ENCODE measurements at regions not wholly inside any gene's neighbourhood (a gene's known extent, or its start where the extent isn't known, plus 50 kb on each side); places are given as distances from the start of the nearest gene placed in this dataset.

DNA sequence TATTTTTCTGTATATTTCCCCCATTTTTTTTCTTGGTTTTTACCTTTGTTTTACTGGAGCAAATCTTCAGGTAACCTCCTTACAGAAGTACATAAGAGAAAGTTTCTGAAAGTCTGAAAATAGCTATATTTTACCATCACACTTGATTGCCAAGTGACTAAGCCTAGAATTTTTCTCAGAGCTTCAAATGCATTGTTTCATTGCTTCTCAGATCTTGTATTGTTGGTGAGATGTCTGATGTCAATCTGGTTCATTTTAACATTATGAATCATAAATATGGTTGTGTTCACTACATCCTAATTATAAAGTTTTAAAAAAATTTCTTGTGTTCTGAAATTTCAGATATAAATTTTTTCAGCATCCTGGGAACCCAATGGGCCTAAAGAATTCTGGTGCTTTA is 228.2 kb downstream of the AHR start:
- TF ChIP-seq, protein P1, sequence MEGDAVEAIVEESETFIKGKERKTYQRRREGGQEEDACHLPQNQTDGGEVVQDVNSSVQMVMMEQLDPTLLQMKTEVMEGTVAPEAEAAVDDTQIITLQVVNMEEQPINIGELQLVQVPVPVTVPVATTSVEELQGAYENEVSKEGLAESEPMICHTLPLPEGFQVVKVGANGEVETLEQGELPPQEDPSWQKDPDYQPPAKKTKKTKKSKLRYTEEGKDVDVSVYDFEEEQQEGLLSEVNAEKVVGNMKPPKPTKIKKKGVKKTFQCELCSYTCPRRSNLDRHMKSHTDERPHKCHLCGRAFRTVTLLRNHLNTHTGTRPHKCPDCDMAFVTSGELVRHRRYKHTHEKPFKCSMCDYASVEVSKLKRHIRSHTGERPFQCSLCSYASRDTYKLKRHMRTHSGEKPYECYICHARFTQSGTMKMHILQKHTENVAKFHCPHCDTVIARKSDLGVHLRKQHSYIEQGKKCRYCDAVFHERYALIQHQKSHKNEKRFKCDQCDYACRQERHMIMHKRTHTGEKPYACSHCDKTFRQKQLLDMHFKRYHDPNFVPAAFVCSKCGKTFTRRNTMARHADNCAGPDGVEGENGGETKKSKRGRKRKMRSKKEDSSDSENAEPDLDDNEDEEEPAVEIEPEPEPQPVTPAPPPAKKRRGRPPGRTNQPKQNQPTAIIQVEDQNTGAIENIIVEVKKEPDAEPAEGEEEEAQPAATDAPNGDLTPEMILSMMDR (IDR thresholded peaks at IDR 0.05; ENCODE audit: low read depth, low read length), result no peak
- CTCF ChIA-PET, result interaction anchor here (0.6 to 0.7 kb wide), 2 partner anchors 544 to 602 kb away, joined by 3 to 4 read pairs; no protein-coding TSS in a partner anchor

DNA sequence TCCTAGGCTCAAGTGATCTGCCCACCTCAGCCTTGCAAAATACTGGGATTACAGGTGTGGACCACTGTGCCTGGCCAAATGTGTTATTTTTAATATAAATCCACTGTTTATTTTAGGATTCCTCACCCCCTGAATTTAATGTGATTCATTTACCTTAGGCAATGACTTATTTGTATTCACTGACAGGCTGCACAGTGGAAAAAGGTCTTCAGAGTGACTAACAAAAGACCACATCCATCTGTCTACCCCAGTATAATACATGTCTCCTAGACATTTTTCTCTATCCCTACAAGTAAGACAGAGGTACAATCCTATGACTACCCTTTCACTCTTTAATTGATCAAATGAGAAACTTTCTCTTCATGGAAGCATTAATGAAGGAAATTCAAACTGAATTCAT is 230.2 kb downstream of the AHR start:
- Histone ChIP-seq H3K9me3 (ENCODE audit: control insufficient read depth, insufficient read depth, low read length) (no peaks in the 10 kb centered on the region), H3K4me3 (ENCODE audit: low read depth, low read length) (no peak overlapping the region), H3K27me3 (ENCODE audit: control insufficient read depth, insufficient read depth, low read length) (no peaks in the 10 kb centered on the region), H3K27ac (ENCODE audit: low read depth, low read length) (no peak overlapping the region)
- TF ChIP-seq, protein P1 (IDR thresholded peaks at IDR 0.05; ENCODE audit: low read depth, low read length), result no peak
- CTCF ChIA-PET, result no interaction called here
- POLR2A ChIA-PET, result no interaction called here
- DNase-seq (ENCODE audit: low read depth, low spot score), result no peak

More for the DNA sequence above, 228.2 kb downstream of the AHR start:
- H3K9me3 ChIP-seq (ENCODE audit: control insufficient read depth, insufficient read depth, low read length), result no peaks in the 10 kb centered on the region
- POLR2A ChIA-PET, result no interaction called here
- H3K27me3 ChIP-seq (ENCODE audit: control insufficient read depth, insufficient read depth, low read length), result no peaks in the 10 kb centered on the region
- no peak overlapping the region for H3K4me3 ChIP-seq (ENCODE audit: low read depth, low read length)
- H3K27ac ChIP-seq (ENCODE audit: low read depth, low read length), result no peak overlapping the region
- no peak for DNase-seq (ENCODE audit: low read depth, low spot score)

DNA sequence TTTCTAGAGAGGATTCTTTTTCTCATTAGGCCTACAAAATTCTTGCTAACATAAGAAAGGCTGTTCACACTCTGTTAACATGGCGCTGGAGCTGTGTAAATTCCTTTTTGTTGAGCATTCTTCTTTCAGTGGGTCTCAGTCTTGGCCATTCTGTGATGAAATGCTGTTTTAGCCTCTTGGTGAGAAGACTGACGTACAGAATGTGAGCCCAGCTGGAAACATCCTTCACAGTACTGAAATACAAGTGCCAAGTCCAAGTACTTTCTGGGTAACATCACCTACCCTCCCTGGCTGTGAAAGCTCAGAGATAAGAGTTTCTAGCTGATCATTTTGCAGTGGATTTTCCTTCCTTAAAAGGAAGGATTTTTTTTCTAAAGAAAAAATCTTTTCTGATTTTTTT is 231.8 kb downstream of the AHR start:
- H3K27ac ChIP-seq (ENCODE audit: low read depth, low read length), result no peak overlapping the region
- no peak overlapping the region for H3K4me3 ChIP-seq (ENCODE audit: low read depth, low read length)
- ChIA-PET CTCF (interaction anchor here (0.7 to 1.0 kb wide), 2 partner anchors 546 to 638 kb away, joined by 3 read pairs; no protein-coding TSS in a partner anchor), POLR2A (no interaction called here)
- H3K9me3 ChIP-seq (ENCODE audit: control insufficient read depth, insufficient read depth, low read length), result no peaks in the 10 kb centered on the region
- TF ChIP-seq, protein P1 (IDR thresholded peaks at IDR 0.05; ENCODE audit: low read depth, low read length), result no peak
- H3K27me3 ChIP-seq (ENCODE audit: control insufficient read depth, insufficient read depth, low read length), result no peaks in the 10 kb centered on the region
- DNase-seq (ENCODE audit: low read depth, low spot score), result no peak

GRCh38 chr7:17530741-17531421 is 232.4 kb downstream of the AHR start:
- ChIA-PET POLR2A (interaction anchor here (0.6 kb wide), 1 partner anchor 372 kb away, joined by 3 read pairs; no protein-coding TSS in a partner anchor), CTCF (interaction anchor here (0.7 to 1.0 kb wide), 2 partner anchors 547 to 639 kb away, joined by 3 read pairs; no protein-coding TSS in a partner anchor)
- Histone ChIP-seq H3K27me3 (ENCODE audit: control insufficient read depth, insufficient read depth, low read length) (no peaks in the 10 kb centered on the region), H3K27ac (ENCODE audit: low read depth, low read length) (no peak overlapping the region), H3K4me3 (ENCODE audit: low read depth, low read length) (no peak overlapping the region), H3K9me3 (ENCODE audit: control insufficient read depth, insufficient read depth, low read length) (no peaks in the 10 kb centered on the region)
- no peak for DNase-seq (ENCODE audit: low read depth, low spot score)
- TF ChIP-seq, protein P1 (IDR thresholded peaks at IDR 0.05; ENCODE audit: low read depth, low read length), result 0 out of 2 replicates have a peak, but pooled peaks have one; percentile 8

DNA sequence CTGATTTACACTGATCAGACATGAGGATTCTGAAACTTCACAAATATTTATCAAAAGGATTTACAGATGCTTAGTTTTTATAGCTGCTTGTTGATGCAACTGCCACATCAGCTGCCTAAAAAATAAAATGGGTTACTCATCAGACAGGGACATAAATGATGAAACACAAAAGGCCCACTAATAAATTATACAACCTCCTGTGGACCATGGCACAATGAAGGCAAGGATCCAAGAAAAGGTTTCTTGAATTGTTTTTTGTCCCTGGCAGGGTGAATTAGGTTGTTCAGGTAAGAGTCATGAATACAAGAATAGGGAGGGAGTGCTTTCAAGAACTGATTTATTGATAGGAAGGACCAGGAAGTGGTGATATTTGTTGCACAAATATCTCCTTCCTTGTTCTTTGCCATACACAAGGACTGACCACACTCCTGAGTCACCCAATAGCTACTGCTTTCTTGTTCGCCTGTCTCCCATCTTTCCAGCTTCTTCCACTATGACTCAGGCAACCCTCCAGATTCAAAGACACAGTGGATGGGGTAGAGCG is 234.5 kb downstream of the AHR start:
- POLR2A ChIA-PET, result no interaction called here
- TF ChIP-seq, protein P1 (IDR thresholded peaks at IDR 0.05; ENCODE audit: low read depth, low read length), result no peak
- Histone ChIP-seq H3K4me3 (ENCODE audit: low read depth, low read length) (no peak overlapping the region), H3K9me3 (ENCODE audit: control insufficient read depth, insufficient read depth, low read length) (no peaks in the 10 kb centered on the region), H3K27me3 (ENCODE audit: control insufficient read depth, insufficient read depth, low read length) (no peaks in the 10 kb centered on the region), H3K27ac (ENCODE audit: low read depth, low read length) (peak overlapping the region; percentile 4)
- no peak for DNase-seq (ENCODE audit: low read depth, low spot score)
- CTCF ChIA-PET, result interaction anchor here (0.6 kb wide), 1 partner anchor 16 kb away, joined by 4 read pairs; no protein-coding TSS in a partner anchor
